Stimulated activated CD4-positive, alpha-beta T cell treated with anti-CD3 and anti-CD28 coated beads, TNF-alpha, amount 100 ng/mL, for 1 hour (primary cell): ENCODE measurements at regions not wholly inside any gene's neighbourhood (a gene's known extent, or its start where the extent isn't known, plus 50 kb on each side); places are given as distances from the start of the nearest gene placed in this dataset.
"Not testable (repeated sequence)": the region's sequence is repeated elsewhere in the genome, so short reads cannot be mapped to it uniquely, and the experiment has no call there.

Source experiments
- DNase-seq, 3 donors: peaks; one replicate each; pipeline ENCODE4 v3.0.0-alpha.2; 2020; ENCODE audit warnings: low read depth in 3 of 3, low spot score in 1 of 3

DNA sequence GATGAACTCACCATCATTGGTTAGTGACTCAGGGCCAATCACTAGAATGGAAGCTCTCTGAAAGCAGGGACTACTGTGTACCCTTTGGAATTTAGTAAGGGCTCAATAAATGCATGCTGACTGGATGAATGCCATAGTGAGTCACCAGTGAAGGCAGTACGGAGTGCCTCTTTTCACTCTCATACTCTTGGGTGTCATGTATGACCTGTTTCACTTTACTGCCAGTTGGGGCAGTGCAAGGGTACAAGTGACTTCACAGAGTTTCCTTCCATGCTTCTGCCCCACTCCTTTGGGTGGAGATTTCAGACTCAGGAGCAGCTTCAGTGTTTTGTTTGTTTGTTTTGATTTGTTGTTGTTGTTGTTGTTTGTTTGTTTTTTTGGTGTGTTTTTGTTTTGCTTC lies 57.7 kb downstream of the SOX3 start:
- no peak for DNase-seq

DNA sequence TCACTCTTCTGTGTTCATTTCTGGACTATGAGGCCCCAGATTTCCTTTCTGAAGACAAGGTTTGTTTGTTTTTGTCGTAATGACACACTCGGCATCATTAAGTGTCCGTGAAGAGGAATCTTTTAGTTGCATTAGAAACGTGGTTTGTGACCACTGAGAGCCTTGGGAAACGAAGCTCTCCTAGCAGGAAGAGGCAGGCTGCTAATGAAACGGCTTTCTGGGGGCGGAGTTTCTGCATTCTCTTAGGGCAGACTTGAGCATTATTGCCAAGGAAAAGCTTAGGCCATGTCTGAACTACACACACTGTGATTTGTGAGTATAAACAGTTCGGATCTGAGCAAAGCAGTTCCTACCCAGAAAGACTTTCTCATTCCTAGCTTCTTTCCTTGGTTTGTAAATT lies 64.0 kb downstream of the SOX3 start:
- no peak for DNase-seq

DNA sequence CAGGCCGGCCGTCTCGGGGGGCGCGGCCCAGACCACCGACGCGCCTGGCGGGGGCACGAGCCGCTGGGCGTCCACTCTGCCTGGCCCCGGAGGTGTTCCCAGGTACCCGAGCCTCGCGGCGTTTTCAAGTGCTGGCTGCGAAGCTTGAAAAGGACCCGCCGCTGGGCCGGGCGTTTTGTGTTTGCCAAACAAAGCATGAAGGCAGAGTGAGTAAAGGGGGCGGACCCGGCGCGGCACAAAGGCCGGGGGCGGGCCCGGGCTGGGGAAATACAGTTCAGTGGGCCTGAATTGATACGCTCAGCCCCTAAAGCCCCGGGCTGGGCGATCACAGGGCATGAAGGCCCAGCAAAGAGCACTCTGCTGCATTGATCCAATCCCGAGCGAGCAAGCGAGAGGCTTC lies 65.4 kb downstream of the SOX3 start:
- DNase-seq, result no peak

DNA sequence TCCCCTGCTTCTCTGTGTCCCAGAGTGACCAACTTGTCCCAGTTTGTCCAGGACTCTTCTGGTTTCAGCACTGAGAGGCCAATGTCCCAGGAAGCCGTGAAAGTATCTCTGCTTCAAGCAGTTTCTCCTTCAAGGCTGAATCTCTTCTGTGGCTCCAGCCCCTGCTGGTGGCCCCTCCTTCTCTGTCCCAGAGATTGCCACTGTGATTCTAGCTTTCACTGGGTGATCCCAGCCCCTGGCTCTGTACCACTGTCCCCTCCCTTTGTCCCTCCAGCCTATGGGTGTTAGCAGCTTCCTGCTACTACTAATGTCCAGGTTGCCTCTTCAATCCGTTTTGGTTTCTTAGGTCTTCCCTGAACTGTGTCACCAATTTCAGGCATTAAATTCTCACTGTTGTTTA lies 70.5 kb downstream of the SOX3 start:
- no peak for DNase-seq

DNA sequence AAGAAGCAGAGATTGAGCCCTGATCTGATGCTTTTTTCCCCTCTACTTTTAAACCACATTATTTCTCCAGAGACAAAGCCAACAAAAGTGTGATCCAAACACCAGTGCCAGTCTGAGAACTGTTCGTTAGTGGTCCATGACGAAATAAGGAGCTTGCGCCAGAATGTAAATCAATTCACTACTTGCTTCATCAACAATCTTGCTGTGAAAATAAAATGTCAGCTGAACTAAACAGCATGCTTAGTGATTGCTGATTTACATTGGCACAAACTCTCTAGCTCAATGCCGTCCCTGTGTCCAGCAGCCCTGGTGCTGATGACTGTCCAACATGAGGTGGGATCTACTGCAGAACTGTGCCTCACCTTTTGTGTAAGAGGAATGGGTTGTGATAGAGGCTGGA lies 71.3 kb downstream of the SOX3 start:
- DNase-seq, result no peak

DNA sequence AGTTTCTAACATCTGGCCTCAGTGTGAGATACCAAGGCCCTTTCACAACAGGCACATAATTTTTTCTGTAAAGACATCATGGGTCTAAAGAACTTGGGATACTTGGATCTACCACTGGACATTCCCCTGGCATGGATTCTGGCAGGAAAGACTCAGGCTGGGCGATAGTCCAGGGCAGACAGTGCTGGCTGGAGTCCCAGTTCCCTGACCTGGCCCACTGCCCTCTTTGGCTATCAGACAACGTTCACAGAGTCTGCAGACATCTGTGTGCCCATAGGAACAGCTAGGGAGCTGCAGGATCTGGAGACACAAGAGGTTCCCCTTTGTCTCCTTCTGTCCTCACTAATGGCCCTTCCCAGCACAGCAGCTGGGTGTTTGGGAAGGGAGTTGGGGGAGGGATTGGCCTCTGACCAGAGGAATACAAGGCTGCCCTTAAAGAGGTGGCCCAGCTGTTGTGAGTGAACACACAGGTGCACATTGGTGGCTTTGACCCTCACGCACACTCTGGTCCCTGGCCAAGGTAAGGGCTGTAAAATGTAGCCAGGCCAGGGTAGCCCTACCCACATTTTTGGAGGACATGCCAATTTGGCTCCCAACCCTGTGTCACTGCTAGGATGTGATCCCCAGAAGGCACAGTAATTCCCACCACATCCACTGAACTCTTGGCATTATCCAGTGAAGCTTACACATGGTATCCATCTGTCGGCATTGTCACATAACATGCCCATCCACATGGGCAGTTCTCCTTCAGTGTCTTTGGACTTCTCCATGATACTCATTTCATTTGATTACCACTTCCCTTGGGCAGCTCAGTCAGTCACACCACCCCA lies 72.3 kb downstream of the SOX3 start:
- no peak for DNase-seq

DNA sequence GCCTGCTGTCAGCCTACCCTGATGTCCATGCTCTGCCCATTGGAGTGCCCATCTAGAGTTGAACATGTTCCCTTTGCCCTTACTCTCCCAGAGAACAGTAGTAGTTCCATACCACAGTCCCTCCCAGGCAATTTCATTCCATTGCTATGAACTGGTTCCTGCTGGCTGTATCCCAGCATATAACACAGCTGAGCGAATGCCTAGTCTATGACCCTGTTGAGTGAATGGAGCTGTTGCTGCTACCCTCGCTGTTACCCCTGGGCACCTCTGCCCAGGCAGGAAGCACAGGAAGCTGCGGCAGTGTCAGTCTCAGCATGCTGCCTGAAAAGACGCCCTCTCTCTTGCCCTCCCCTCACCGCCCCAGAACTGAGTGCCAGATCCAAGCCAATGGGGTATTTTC lies 73.3 kb downstream of the SOX3 start:
- no peak for DNase-seq

DNA sequence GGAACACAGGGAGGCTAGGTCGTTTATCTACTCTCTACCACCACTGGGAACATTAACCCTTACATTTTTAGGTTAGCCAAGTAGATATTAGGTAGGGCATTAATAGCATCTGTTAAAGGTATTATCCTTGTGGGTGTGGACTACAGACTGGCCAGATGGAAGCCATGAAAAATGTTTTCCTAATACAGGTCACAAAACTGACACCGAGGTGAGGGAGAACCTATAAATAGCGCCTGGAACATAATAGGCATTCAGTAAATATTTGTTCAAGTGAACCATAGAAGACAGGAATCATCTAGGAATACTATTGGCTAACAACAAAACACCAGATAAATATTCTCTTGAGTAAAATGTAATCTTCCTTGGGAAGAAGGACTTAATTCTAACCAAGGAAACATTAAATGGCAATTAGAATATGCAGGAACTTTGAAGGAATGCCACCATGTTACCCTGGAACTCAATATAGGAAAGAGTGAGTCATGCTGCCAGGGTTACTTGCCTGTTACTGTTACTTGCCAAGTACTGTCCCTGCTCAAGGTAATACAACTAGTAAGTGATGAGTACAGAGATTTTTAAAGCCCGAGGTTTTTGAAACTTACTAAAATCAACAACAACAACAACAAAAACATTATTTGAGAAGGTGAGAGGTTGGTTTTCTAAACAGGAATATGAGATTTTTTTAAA lies 79.0 kb downstream of the SOX3 start:
- DNase-seq, result no peak

DNA sequence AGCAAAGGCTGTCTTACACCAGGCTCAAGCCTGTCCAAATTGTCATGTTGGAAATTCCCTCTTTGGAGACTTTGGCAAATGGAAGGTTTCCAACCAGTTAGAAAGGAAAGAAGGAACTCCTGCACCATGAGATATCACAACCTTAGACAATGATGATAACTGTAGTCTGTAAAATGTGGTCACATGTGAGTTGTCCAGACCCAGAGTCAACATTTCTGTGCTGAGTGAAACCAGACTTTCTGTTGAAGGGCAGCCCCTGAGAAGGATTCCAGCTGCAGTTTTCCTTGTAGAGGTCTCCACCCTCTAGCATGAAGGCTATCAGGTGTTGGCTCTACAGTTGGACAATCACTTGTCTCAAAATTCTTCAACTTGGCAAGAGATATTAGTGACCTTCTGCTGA lies 82.4 kb downstream of the SOX3 start:
- no peak for DNase-seq

DNA sequence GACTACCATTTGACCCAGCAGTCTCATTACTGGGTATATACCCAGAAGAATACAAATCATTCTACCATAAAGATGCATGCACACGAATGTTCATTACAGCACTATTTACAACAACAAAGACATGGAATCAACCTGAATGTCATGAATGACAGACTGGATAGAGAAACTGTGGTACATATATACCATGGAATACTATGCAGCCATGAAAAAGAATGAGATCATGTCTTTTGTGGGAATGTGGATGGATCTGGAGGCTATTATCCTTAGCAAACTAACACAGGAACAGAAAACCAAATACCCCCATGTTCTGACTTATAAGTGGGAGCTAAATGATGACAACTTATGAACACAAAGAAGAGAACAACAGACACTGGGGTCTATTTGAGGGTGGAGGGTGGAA lies 102.7 kb downstream of the SOX3 start:
- not testable (repeated sequence) for DNase-seq

DNA sequence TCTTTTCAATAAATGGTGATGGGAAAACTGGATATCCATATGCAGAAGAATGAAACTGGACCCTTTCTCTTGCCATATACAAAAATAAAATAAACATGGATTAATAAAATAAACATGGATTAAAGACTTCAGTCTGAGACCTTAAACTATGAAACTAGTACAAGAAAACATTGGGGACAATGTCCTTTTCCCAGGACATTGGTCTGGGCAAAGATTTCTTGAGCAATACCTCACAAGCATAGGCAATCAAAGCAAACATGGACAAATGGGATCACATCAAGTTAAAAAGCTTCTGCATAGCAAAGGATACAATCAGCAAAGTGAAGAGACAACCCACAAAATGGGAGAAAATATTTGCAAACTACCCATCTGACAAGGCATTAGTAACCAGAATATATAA lies 108.5 kb downstream of the SOX3 start:
- DNase-seq, result not testable (repeated sequence)

DNA sequence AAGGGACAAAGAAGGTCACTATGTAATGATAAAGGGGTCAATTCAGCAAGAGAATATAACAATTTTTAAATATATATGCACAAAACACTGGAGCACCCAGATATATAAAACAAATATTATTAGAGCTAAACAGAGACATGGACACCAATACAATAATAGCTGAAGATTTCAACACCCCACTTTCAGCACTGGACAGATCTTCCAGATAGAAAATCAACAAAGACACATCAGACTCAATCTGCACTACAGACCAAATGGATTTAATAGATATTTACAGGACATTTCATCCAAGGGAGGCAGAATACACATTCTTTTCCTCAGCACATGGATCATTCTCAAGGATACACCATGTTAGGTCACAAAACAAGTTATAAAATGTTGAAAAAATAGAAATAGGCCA lies 111.4 kb downstream of the SOX3 start:
- DNase-seq, result no peak

DNA sequence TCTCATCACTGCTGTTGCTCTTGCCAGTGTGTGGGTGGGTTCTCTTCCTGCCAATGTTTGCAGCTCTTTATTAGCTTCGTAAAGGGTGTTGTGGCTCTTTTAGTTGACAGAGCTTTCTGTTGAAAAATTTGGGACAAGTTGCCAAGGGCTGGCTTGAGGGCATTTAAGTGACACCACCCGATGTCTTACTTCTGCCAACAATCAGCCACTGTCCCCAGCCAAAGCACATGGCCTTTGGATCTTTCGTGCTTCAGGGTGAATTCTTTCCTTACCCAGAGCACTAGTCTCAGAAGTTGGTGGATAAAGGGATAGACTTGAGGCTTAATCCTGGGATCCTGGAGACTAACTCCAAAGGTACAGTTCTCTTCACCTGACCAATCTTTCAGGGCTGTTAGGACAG lies 113.6 kb downstream of the SOX3 start:
- DNase-seq, result no peak

DNA sequence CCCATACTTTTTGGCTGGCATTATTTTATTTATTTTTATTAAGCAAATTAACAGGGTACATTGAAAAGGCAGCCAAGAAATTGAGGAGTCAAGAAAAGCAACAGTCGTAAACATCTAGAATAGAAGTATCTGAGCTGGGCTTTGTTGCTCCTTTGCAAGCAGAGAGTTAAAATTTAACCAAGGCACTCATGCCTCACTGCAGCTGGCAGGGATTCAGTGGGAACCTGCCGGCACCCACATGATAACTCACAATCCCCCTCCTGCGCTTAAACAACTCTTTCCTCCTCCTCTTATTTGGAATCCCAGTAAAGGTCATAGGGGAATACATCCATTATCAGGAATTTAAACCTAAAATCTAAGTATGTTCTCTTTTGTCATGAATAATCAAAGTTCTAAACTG lies 115.5 kb downstream of the SOX3 start:
- no peak for DNase-seq

DNA sequence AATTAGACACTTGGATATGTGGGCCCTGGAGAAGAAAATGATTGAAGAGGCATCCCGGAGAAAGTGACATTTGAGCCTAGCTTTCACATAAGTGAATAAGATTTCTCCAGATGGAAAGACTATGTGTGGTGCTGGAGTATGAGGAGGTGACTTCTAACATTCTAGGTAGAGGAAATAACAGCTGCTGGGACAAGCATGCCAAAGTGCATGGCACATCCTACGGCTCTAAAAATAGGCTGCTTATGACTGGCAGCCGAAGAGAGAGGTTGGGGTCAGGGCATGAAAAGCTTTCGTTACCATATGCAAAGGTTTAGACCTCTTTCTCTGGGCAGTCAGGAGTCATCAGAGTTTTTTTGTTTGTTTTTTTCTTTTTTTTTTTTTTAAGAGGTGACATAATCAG lies 142.0 kb downstream of the SOX3 start:
- no peak for DNase-seq

DNA sequence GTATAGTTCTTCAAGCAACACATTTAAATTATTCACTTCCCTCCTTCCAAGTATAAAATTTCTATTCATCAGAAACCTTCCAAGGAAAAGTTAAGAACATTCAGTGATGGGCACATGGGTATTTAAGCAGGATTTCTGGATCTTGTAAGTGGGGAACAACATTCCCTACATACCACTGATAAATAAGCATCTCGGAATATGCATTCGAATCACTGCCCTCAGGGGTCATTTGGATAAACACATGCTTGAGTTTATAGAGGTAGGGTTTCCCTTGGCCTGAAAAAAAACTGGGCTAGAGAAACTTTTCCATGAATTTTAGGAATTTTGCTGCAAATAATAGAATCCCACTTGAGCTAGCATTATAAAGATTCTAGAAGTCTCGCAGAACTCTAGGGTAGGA lies 143.9 kb downstream of the SOX3 start:
- no peak for DNase-seq

DNA sequence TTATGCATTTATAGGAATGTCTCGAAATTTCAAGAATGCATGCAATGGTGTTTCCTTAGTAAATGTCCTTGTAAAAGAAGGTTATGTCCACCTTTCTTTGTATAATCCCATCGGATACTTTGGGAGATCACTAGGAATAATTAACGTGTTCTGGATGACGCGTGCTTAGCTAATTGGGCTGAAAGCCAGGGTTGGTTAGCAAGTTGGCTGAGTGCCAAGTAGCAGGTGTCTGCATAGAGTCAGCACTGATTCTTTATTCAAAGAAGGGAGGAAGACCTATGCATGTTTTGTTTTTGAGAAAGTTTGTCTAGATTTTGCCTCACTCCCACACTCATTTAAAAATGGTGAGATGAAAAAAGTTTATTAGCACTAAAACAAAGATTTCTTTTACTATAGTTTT lies 144.6 kb downstream of the SOX3 start:
- no peak for DNase-seq

DNA sequence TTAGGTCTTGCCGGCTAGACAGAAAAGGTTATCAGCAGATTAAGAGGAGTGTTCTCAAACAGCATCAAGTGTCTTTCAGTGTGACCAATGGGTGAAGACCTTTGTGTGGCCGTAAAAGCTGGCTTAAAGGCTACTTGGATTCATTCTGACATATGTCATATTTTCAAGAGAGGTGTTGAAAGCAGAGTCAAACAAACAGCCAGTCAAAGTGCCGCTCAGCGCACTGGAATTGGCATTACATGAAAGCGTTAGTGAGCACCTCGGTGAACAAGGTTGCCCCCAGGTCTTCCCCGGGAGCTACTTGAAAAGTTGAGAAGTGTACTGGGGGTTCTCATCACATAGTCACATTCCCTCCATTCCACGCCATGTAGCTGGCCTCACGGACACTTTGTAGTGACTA lies 148.9 kb downstream of the SOX3 start:
- DNase-seq, result no peak

DNA sequence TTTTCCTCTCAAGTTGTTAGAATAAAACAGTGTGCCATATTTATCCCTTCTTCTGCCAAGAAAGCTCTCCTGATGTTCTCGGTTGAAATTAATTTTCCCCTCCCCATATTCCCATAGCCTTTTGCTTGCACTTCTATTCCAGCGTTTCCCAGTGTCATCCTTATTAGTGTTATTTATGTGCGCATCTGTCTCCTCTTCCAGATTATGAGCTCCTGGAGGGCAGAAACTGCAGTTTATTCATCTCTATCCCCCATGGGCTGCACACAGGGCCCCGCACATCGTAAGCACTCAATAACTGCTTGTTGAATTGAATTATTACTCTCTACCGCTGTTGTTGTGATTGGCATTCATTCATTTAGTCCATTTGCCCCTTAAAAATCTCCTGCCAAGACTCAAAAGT lies 149.4 kb downstream of the SOX3 start:
- DNase-seq, result no peak

DNA sequence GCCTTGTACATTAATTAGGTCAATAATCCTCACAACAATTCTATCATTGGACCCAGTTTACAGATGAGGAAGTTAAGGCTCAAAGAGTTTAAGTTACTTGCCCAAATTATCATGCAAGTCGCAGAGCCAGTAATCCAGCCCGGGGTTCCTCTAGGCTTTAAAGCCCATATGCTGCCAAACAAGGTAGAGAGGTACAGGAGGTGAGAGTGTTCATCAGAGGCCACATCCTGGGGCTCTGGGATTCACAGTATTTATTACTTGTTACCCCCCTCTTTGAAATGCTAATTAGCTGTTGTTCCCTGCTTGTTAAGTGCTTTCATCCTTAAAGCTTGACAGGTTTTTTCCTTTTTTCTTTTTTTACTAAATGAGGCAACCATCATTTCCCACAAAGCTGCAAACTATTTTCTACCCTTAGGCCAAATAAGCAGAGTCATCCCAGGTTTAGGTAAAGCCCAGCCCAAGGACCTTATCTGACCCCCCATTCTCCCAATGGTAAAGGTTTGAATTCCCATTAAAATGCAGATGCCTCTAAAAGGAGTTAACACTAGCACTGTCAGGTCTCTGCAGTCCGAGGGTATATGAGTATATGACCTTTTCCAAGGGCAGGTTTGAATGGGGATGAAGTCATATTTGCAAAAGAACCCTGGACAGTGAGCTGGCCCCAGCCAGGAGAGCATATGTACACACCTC lies 150.3 kb downstream of the SOX3 start:
- no peak for DNase-seq

DNA sequence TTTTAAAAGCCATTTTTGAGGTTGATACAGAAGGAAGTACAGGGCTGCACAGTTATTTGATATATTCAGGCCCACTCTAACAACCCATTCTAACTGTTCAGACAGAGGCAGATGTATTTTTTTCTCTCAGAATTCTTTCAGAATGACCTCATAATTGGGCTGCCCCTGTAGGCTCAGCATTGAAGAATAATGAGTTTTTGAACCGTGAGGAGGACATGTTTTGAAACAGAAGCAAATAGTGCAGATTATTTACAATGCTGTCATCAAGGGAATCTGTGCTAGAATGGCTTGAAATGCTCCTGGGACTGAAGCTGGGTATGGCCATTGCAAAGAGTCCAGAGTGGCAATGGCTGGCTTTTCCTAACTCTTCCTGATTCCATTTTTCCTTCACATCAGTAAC lies 158.1 kb downstream of the SOX3 start:
- DNase-seq, result no peak

DNA sequence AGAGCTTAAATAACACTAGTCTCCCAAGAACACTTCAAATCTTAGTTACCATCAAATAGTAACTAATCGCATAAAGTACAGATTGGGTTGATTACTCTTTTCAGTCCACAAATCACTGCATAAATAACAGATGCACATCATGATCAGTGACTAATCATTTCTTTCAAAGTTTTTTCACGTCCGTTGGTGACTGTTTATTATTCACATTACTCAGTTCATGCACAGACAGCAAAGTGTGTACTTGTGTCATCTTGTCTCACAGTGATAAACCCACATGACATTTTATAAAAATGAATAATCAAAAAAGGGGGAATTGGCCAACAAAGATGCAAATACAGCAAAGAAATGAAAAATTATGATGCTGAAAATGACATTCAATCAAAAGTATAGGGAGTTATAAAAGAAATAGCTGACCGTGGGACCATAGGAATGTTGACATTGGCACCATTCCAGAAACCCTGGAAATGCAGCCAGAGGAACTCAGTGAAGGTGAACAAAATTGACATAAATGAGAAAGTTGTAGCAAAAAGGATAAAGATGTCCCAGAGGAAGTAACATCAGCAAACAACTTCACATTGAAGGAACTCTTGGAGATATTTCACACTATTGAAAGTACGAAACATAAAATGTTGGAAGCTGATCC lies 161.5 kb downstream of the SOX3 start:
- no peak for DNase-seq
